HUES64 (cell line): ENCODE measurements at regions not wholly inside any gene's neighbourhood (a gene's known extent, or its start where the extent isn't known, plus 50 kb on each side); places are given as distances from the start of the nearest gene placed in this dataset.

Experiments used
- H3K27ac ChIP-seq: 2 replicates; pipeline ENCODE4 v1.7.0; 2013; ENCODE audit warnings: low read depth, low read length, inconsistent platforms
- H3K27me3 ChIP-seq: 2 replicates; pipeline ENCODE4 v1.6.1; 2013; ENCODE audit warnings: mild to moderate bottlenecking, low read length; ENCODE audit not compliant: insufficient read depth
- H3K36me3 ChIP-seq: 2 replicates; pipeline ENCODE4 v1.6.1; 2013; ENCODE audit warnings: mild to moderate bottlenecking, low read length; ENCODE audit not compliant: insufficient read depth
- H3K4me1 ChIP-seq: 2 replicates; pipeline ENCODE4 v1.6.1; 2013; ENCODE audit warnings: mild to moderate bottlenecking, low read length, moderate library complexity; ENCODE audit not compliant: insufficient read depth
- H3K4me3 ChIP-seq: 2 replicates; pipeline ENCODE4 v1.5.1; 2013; ENCODE audit warnings: mild to moderate bottlenecking, low read length, moderate library complexity
- H3K9ac ChIP-seq: 2 replicates; pipeline ENCODE4 v1.6.1; 2013; ENCODE audit warnings: mild to moderate bottlenecking, low read depth, low read length
- H3K9me3 ChIP-seq: 2 replicates; pipeline ENCODE4 v1.6.1; 2013; ENCODE audit warnings: low read depth, low read length; ENCODE audit not compliant: insufficient read depth
- WGBS: fragments of 150-250, 120-280 bp; methylation state at CpG from one replicate; pipeline ENCODE4 v1.1.7; 2013; ENCODE audit warnings: missing lambda C conversion rate; 5-methylcytosine and 5-hydroxymethylcytosine counted together

GRCh38 chr4:141567326-141567915 is 69.0 kb upstream of the IL15 start:
- 98% methylated on average over 3 of the region's 4 CpGs for WGBS

GRCh38 chr4:141569141-141569540 is 67.2 kb upstream of the IL15 start:
- Histone ChIP-seq H3K36me3 (no peaks in the 10 kb centered on the region), H3K9me3 (no peaks in the 10 kb centered on the region), H3K4me1 (no peaks in the 10 kb centered on the region), H3K27ac (no peak overlapping the region), H3K9ac (no peak overlapping the region), H3K27me3 (no peaks in the 10 kb centered on the region), H3K4me3 (no peak overlapping the region)
- WGBS: 100% methylated on average over 1 of the region's 2 CpGs

More at GRCh38 chr4:141567326-141567915, 69.0 kb upstream of the IL15 start:
- Histone ChIP-seq H3K36me3 (no peaks in the 10 kb centered on the region), H3K27ac (no peak overlapping the region), H3K9me3 (no peaks in the 10 kb centered on the region), H3K9ac (no peak overlapping the region), H3K27me3 (no peaks in the 10 kb centered on the region), H3K4me1 (no peaks in the 10 kb centered on the region), H3K4me3 (no peak overlapping the region)

GRCh38 chr4:141570290-141570689 is 66.1 kb upstream of the IL15 start:
- no peak overlapping the region for H3K4me3 ChIP-seq
- no peaks in the 10 kb centered on the region for H3K9me3 ChIP-seq
- H3K9ac ChIP-seq: no peak overlapping the region
- H3K27me3 ChIP-seq: no peaks in the 10 kb centered on the region
- H3K36me3 ChIP-seq: no peaks in the 10 kb centered on the region
- no peak overlapping the region for H3K27ac ChIP-seq
- H3K4me1 ChIP-seq: no peaks in the 10 kb centered on the region

- no peak overlapping the region for H3K27ac ChIP-seq
- H3K36me3 ChIP-seq: no peaks in the 10 kb centered on the region
- H3K9me3 ChIP-seq: no peaks in the 10 kb centered on the region
- no peaks in the 10 kb centered on the region for H3K27me3 ChIP-seq
- no peaks in the 10 kb centered on the region for H3K4me1 ChIP-seq
- H3K4me3 ChIP-seq: no peak overlapping the region
- 86% methylated on average over 1 of the region's 2 CpGs for WGBS
- no peak overlapping the region for H3K9ac ChIP-seq
Measured at GRCh38 chr4:141571362-141571761, 65.0 kb upstream of the IL15 start.

- no peaks in the 10 kb centered on the region for H3K4me1 ChIP-seq
- no peaks in the 10 kb centered on the region for H3K9me3 ChIP-seq
- H3K27me3 ChIP-seq: no peaks in the 10 kb centered on the region
- no peaks in the 10 kb centered on the region for H3K36me3 ChIP-seq
- no peak overlapping the region for H3K9ac ChIP-seq
- no peak overlapping the region for H3K27ac ChIP-seq
- 93% methylated on average over 5 of the region's 6 CpGs for WGBS
- H3K4me3 ChIP-seq: no peak overlapping the region
Measured at GRCh38 chr4:141571793-141572192, 64.6 kb upstream of the IL15 start.

- no peaks in the 10 kb centered on the region for H3K9me3 ChIP-seq
- H3K36me3 ChIP-seq: no peaks in the 10 kb centered on the region
- no peaks in the 10 kb centered on the region for H3K4me1 ChIP-seq
- no peak overlapping the region for H3K4me3 ChIP-seq
- no peak overlapping the region for H3K9ac ChIP-seq
- no peaks in the 10 kb centered on the region for H3K27me3 ChIP-seq
- H3K27ac ChIP-seq: no peak overlapping the region
Measured at GRCh38 chr4:141573678-141574077, 62.7 kb upstream of the IL15 start.

GRCh38 chr4:141575884-141576283 is 60.5 kb upstream of the IL15 start:
- H3K9me3 ChIP-seq: no peaks in the 10 kb centered on the region
- H3K36me3 ChIP-seq: no peaks in the 10 kb centered on the region
- no peak overlapping the region for H3K9ac ChIP-seq
- no peak overlapping the region for H3K27ac ChIP-seq
- 94% methylated on average over 4 of the region's 4 CpGs for WGBS
- no peaks in the 10 kb centered on the region for H3K4me1 ChIP-seq
- no peaks in the 10 kb centered on the region for H3K27me3 ChIP-seq
- H3K4me3 ChIP-seq: no peak overlapping the region

- 91% methylated on average over 8 of the region's 8 CpGs for WGBS
- H3K27ac ChIP-seq: no peak overlapping the region
- H3K9me3 ChIP-seq: no peaks in the 10 kb centered on the region
- H3K9ac ChIP-seq: no peak overlapping the region
- H3K4me3 ChIP-seq: no peak overlapping the region
- no peaks in the 10 kb centered on the region for H3K36me3 ChIP-seq
- no peaks in the 10 kb centered on the region for H3K4me1 ChIP-seq
- no peaks in the 10 kb centered on the region for H3K27me3 ChIP-seq
Measured at GRCh38 chr4:141576585-141577110, 59.7 kb upstream of the IL15 start.

- no peaks in the 10 kb centered on the region for H3K27me3 ChIP-seq
- no peaks in the 10 kb centered on the region for H3K9me3 ChIP-seq
- H3K36me3 ChIP-seq: no peaks in the 10 kb centered on the region
- no peak overlapping the region for H3K4me3 ChIP-seq
- H3K27ac ChIP-seq: no peak overlapping the region
- no peak overlapping the region for H3K9ac ChIP-seq
- no peaks in the 10 kb centered on the region for H3K4me1 ChIP-seq
Measured at GRCh38 chr4:141578451-141578850, 57.9 kb upstream of the IL15 start.

- Histone ChIP-seq H3K36me3 (no peaks in the 10 kb centered on the region), H3K4me1 (no peaks in the 10 kb centered on the region), H3K9ac (no peak overlapping the region), H3K27me3 (no peaks in the 10 kb centered on the region), H3K27ac (no peak overlapping the region), H3K4me3 (no peak overlapping the region), H3K9me3 (no peaks in the 10 kb centered on the region)
Measured at GRCh38 chr4:141580523-141580922, 55.9 kb upstream of the IL15 start.
